HG03558 (cell line): ENCODE measurements at regions not wholly inside any gene's neighbourhood (a gene's known extent, or its start where the extent isn't known, plus 50 kb on each side); places are given as distances from the start of the nearest gene placed in this dataset.

Experiments
- ATAC-seq: cut with Tn5 transposase; IDR thresholded peaks from one replicate; pipeline ENCODE4 v1.9.1; 2021; ENCODE audit warnings: moderate number of reproducible peaks; ENCODE audit not compliant: unreplicated experiment; ENCODE audit errors: extremely low read depth

- ATAC-seq = no peak
Measured at GRCh38 chr2:107358362-107358761, 468.3 kb upstream of the RGPD4 start.

GRCh38 chr2:107359021-107359420 lies 467.7 kb upstream of the RGPD4 start:
- ATAC-seq = no peak

- ATAC-seq = no peak
Measured at GRCh38 chr2:107361751-107362381, 464.8 kb upstream of the RGPD4 start.

GRCh38 chr2:107362993-107363392 lies 463.7 kb upstream of the RGPD4 start:
- ATAC-seq = no peak

- no peak for ATAC-seq
Measured at GRCh38 chr2:107363806-107364205, 462.9 kb upstream of the RGPD4 start.

GRCh38 chr2:107364361-107364950 lies 462.2 kb upstream of the RGPD4 start:
- ATAC-seq = no peak

GRCh38 chr2:107374249-107374648 lies 452.4 kb upstream of the RGPD4 start:
- ATAC-seq = no peak

GRCh38 chr2:107376909-107377308 lies 449.8 kb upstream of the RGPD4 start:
- no peak for ATAC-seq

GRCh38 chr2:107380912-107381311 lies 445.8 kb upstream of the RGPD4 start:
- no peak for ATAC-seq

- ATAC-seq = no peak
Measured at GRCh38 chr2:107383691-107384090, 443.0 kb upstream of the RGPD4 start.

- ATAC-seq = no peak
Measured at GRCh38 chr2:107384422-107384821, 442.3 kb upstream of the RGPD4 start.

- ATAC-seq = no peak
Measured at GRCh38 chr2:107385921-107386320, 440.8 kb upstream of the RGPD4 start.

GRCh38 chr2:107392241-107392704 lies 434.4 kb upstream of the RGPD4 start:
- no peak for ATAC-seq

GRCh38 chr2:107393516-107393915 lies 433.2 kb upstream of the RGPD4 start:
- ATAC-seq = no peak

GRCh38 chr2:107398683-107399082 lies 428.0 kb upstream of the RGPD4 start:
- ATAC-seq = no peak

- ATAC-seq = no peak
Measured at GRCh38 chr2:107402330-107402729, 424.4 kb upstream of the RGPD4 start.

- no peak for ATAC-seq
Measured at GRCh38 chr2:107405261-107405660, 421.4 kb upstream of the RGPD4 start.

- no peak for ATAC-seq
Measured at GRCh38 chr2:107407017-107407416, 419.7 kb upstream of the RGPD4 start.

GRCh38 chr2:107407974-107408373 lies 418.7 kb upstream of the RGPD4 start:
- ATAC-seq = no peak

- no peak for ATAC-seq
Measured at GRCh38 chr2:107411267-107411666, 415.4 kb upstream of the RGPD4 start.

GRCh38 chr2:107412209-107412904 lies 414.3 kb upstream of the RGPD4 start:
- ATAC-seq = no peak

- no peak for ATAC-seq
Measured at GRCh38 chr2:107412981-107413380, 413.7 kb upstream of the RGPD4 start.
